ENCODE measurements at regions not wholly inside any gene's neighbourhood (a gene's known extent, or its start where the extent isn't known, plus 50 kb on each side); places are given as distances from the start of the nearest gene placed in this dataset.

DNA sequence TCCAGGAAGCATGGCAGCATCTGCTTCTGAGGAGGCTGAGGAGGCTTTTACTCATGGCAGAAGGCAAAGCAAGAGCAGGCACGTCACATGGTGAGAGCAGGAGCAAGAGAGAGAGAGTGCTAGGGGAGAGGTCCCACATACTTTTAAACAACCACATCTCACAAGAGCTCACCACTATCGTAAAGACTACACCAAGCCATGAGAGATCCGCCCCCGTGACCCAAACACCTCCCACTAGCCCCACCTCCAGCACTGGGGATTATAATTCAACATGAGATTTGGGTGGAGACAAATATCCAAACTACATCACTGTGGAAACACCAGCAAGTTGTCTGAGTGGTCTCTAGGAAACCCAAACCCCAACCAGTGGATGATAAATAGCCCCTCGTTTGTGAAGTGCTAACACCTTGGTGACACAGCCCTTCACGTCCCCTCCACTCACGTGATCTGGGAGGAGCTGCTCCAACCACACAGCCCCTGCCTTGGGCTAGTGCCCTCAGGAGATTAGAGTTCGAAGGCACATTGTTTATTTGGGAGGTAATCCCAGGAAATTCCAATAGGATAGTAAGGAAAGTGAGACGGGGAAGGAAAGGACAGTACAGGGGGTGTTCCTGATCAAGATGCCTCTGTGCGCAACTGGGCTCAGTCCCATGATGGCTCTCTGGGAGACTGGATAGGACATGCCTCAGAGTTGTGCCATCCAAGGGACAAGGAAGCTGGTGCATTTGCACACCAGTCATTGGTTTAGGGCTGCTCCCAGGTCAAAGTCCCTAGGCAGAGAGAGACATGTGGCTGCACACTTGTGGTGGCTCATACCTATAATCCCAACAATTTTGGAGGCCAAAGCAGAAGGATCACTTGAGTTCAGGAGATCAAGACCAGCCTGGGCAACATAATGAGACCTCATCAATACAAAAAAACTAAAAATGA lies 80.6 kb upstream of the CTNNB1 start:
- in situ Hi-C loops (cut with HindIII; ENCODE audit: low pct_ligation_motif_present, low sequenced_read_pairs), result no loop called here
- TF ChIP-seq, protein P1, sequence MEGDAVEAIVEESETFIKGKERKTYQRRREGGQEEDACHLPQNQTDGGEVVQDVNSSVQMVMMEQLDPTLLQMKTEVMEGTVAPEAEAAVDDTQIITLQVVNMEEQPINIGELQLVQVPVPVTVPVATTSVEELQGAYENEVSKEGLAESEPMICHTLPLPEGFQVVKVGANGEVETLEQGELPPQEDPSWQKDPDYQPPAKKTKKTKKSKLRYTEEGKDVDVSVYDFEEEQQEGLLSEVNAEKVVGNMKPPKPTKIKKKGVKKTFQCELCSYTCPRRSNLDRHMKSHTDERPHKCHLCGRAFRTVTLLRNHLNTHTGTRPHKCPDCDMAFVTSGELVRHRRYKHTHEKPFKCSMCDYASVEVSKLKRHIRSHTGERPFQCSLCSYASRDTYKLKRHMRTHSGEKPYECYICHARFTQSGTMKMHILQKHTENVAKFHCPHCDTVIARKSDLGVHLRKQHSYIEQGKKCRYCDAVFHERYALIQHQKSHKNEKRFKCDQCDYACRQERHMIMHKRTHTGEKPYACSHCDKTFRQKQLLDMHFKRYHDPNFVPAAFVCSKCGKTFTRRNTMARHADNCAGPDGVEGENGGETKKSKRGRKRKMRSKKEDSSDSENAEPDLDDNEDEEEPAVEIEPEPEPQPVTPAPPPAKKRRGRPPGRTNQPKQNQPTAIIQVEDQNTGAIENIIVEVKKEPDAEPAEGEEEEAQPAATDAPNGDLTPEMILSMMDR (IDR thresholded peaks at IDR 0.05; ENCODE audit: low read depth, low read length, missing control alignments), result no peak

DNA sequence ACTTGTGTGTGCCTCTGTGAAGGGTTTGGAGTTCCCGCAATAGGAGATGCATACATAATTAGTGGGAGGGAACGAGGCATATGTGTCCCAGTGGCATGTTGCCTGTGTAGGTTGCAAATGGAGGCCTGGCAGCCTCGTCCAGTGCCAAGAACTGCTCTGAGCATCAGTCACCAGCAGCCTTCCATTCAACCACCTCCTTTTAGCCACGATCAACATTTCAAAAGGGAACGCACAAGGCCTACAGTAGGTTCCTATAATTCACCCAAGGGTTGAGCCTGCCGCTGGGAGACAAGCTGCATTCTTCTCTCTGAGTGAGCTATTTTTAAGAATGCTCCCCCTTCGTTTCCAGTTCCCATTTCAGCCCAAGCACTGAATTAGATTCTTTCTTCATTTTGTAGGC lies 78.8 kb upstream of the CTNNB1 start:
- in situ Hi-C loops (cut with HindIII; ENCODE audit: low pct_ligation_motif_present, low sequenced_read_pairs), result no loop called here

More for the DNA sequence above, 80.6 kb upstream of the CTNNB1 start:
- DNase-seq, result no peak
- Histone ChIP-seq H3K27ac (no peak overlapping the region), H3K36me3 (replicated peaks) (no peaks in the 10 kb centered on the region), H3K27me3 (replicated peaks) (no peaks in the 10 kb centered on the region), H3K4me3 (ENCODE audit: low read depth, low read length) (no peak overlapping the region)

DNA sequence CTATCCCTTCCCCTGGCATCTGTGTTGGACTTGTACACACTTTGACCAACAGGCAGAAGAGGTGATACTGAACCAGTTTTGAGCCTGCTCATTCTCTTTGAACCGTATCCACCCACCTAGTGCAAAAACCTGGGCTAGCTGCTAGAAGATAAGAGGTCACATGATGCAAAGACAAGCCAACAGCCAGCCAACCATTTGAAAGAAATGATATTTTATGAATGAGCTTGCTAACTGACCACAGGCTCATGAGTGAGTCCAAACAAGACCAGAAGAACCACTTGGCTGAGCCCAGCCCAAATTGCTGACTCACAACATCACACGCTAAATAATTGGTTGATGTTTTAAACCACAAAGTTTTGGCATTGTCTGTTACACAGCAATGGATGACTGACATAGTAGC lies 74.0 kb upstream of the CTNNB1 start:
- in situ Hi-C loops (cut with HindIII; ENCODE audit: low pct_ligation_motif_present, low sequenced_read_pairs), result no loop called here
- Histone ChIP-seq H3K27me3 (replicated peaks) (no peaks in the 10 kb centered on the region), H3K4me3 (ENCODE audit: low read depth, low read length) (no peak overlapping the region), H3K36me3 (replicated peaks) (no peaks in the 10 kb centered on the region), H3K27ac (no peak overlapping the region)
- no peak for DNase-seq
- TF ChIP-seq, protein P1 (IDR thresholded peaks at IDR 0.05; ENCODE audit: low read depth, low read length, missing control alignments), result no peak

More for the DNA sequence above, 78.8 kb upstream of the CTNNB1 start:
- Histone ChIP-seq H3K27me3 (replicated peaks) (no peaks in the 10 kb centered on the region), H3K4me3 (ENCODE audit: low read depth, low read length) (no peak overlapping the region), H3K27ac (no peak overlapping the region), H3K36me3 (replicated peaks) (no peaks in the 10 kb centered on the region)
- no peak for DNase-seq
- TF ChIP-seq, protein P1 (IDR thresholded peaks at IDR 0.05; ENCODE audit: low read depth, low read length, missing control alignments), result no peak

DNA sequence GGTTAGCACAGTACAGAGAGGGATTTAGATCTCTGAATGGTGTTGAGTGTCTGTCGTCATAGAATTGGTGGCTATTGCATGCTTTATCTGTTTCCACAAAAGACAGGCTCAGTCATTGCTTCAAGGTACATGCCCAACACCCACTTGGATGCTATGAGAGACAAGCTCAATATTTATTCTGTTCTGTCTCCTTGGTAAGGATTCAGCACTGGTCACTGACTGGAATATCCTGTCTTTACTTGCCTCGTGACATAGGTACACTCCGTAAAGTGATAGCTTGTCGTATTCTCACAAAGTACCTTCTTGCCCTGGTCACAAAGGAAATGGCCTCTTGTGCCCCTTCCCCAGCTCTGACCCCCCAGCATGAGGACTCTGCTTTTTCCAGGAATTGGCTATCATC lies 72.8 kb upstream of the CTNNB1 start:
- no peaks in the 10 kb centered on the region for H3K36me3 ChIP-seq (replicated peaks)
- H3K4me3 ChIP-seq (ENCODE audit: low read depth, low read length), result no peak overlapping the region
- no peaks in the 10 kb centered on the region for H3K27me3 ChIP-seq (replicated peaks)
- H3K27ac ChIP-seq, result no peak overlapping the region
- in situ Hi-C loops (cut with HindIII; ENCODE audit: low pct_ligation_motif_present, low sequenced_read_pairs), result no loop called here
- TF ChIP-seq, protein P1 (IDR thresholded peaks at IDR 0.05; ENCODE audit: low read depth, low read length, missing control alignments), result no peak
- no peak for DNase-seq

DNA sequence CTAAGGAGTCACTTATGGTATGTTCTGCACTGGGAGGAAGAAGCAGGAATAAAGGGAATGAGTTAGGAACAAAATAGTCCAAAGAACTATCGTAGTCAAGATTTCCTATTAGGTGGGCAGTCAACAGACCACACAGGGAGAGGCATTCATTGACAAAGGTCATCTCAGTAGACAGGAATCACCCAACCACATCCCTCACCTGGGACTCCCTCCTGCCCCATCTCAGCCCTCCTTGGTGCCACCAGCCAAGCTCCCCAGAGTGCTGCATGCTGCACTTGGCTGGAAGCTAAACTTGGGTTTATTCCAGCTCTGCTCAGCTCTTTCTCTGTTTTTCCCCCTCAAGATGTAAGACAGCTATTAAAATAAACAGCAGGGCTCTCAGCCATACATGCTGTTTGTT lies 72.3 kb upstream of the CTNNB1 start:
- TF ChIP-seq, protein P1 (IDR thresholded peaks at IDR 0.05; ENCODE audit: low read depth, low read length, missing control alignments), result no peak
- no peaks in the 10 kb centered on the region for H3K36me3 ChIP-seq (replicated peaks)
- no peak for DNase-seq
- no peaks in the 10 kb centered on the region for H3K27me3 ChIP-seq (replicated peaks)
- H3K27ac ChIP-seq, result no peak overlapping the region
- H3K4me3 ChIP-seq (ENCODE audit: low read depth, low read length), result no peak overlapping the region
- in situ Hi-C loops (cut with HindIII; ENCODE audit: low pct_ligation_motif_present, low sequenced_read_pairs), result no loop called here
